H1 (cell line): ENCODE measurements at regions not wholly inside any gene's neighbourhood (a gene's known extent, or its start where the extent isn't known, plus 50 kb on each side); places are given as distances from the start of the nearest gene placed in this dataset.

Source experiments
- CTCF ChIA-PET: fragments of 300-600 bp; sonication (Branson Sonifier 250); formaldehyde crosslinking; loops from one replicate; lab custom pipeline; 2021; ENCODE audit not compliant: partially characterized antibody; lab: Charles Lee
- POLR2A ChIA-PET: fragments of 300-600 bp; sonication (Branson Sonifier 250); formaldehyde crosslinking; loops from one replicate; lab custom pipeline; 2021; ENCODE audit warnings: inconsistent platforms; ENCODE audit not compliant: partially characterized antibody; lab: Charles Lee
- DNase-seq, 2 experiments: peaks; one replicate each; pipeline versions ENCODE4 v3.0.0 to v3.0.0-alpha.2; 2010 to 2022; ENCODE audit warnings: low spot score in 2 of 2, low read depth in 1 of 2, mixed read lengths in 1 of 2
- FAIRE-seq: peaks from 2 replicates; lab custom pipeline; 2011; peaks lifted over from hg19 to GRCh38; lab: Jason Lieb, UNC
- H2AFZ ChIP-seq: 2 replicates; pipeline ENCODE4 v1.8.1; 2012; ENCODE audit warnings: low read length, inconsistent platforms
- H2AK5ac ChIP-seq: 2 replicates; pipeline ENCODE4 v1.6.1; 2013; ENCODE audit warnings: low read depth, low read length
- H2BK120ac ChIP-seq: replicated peaks from 2 replicates; pipeline ENCODE3; 2013; ENCODE audit warnings: low read depth, low read length, inconsistent platforms
- H2BK12ac ChIP-seq: 2 replicates; pipeline ENCODE4 v1.6.1; 2013; ENCODE audit warnings: low read depth, low read length
- H2BK15ac ChIP-seq: 2 replicates; pipeline ENCODE4 v1.6.1; 2013; ENCODE audit warnings: low read length
- H2BK20ac ChIP-seq: 2 replicates; pipeline ENCODE4 v1.6.1; 2013; ENCODE audit warnings: low read length
- H2BK5ac ChIP-seq: 2 replicates; pipeline ENCODE4 v1.6.1; 2013; ENCODE audit warnings: low read depth, low read length
- H3K14ac ChIP-seq: 2 replicates; pipeline ENCODE4 v1.6.1; 2013; ENCODE audit warnings: inconsistent platforms; ENCODE audit not compliant: insufficient read length
- H3K18ac ChIP-seq: 2 replicates; pipeline ENCODE4 v1.6.1; 2013; ENCODE audit warnings: low read length; ENCODE audit errors: extremely low read depth
- H3K23ac ChIP-seq: 2 replicates; pipeline ENCODE4 v1.6.1; 2013; ENCODE audit warnings: inconsistent platforms; ENCODE audit not compliant: insufficient read length
- H3K23me2 ChIP-seq: 2 replicates; pipeline ENCODE4 v1.6.1; 2013; ENCODE audit warnings: low read depth, low read length
- H3K27ac ChIP-seq: 2 replicates; pipeline ENCODE4 v1.6.1; 2011; ENCODE audit warnings: low read depth, low read length, inconsistent platforms
- H3K27me3 ChIP-seq, 4 experiments: replicated peaks in 1 of 4; 1 replicate in 1 of 4; 2 replicates in 3 of 4; pipeline versions ENCODE4 v1.6.1 to v1.8.1; 2011 to 2013; ENCODE audit warnings: low read length in 3 of 4, mild to moderate bottlenecking in 3 of 4, inconsistent platforms in 2 of 4, mixed read lengths in 2 of 4, moderate library complexity in 1 of 4; ENCODE audit not compliant: control insufficient read depth in 3 of 4, insufficient read depth in 3 of 4; ENCODE audit errors: extremely low read depth in 1 of 4
- H3K36me3 ChIP-seq, 4 experiments: 2 replicates each; pipeline versions ENCODE4 v1.6.1 to v1.8.1; 2011 to 2013; ENCODE audit warnings: mild to moderate bottlenecking in 4 of 4, low read length in 3 of 4, moderate library complexity in 2 of 4, control low read depth in 1 of 4, inconsistent platforms in 1 of 4; ENCODE audit not compliant: insufficient read depth in 4 of 4, control insufficient read depth in 2 of 4
- H3K4ac ChIP-seq: replicated peaks from 2 replicates; pipeline ENCODE3; 2013; ENCODE audit warnings: low read length, low read depth, mixed read lengths, inconsistent platforms; ENCODE audit not compliant: insufficient read length
- H3K4me1 ChIP-seq, 4 experiments: replicated peaks in 1 of 4; 1 replicate in 1 of 4; 2 replicates in 3 of 4; pipeline versions ENCODE4 v1.6.1 to v1.8.1; 2011 to 2013; ENCODE audit warnings: low read length in 3 of 4, inconsistent platforms in 2 of 4, mixed read lengths in 1 of 4; ENCODE audit not compliant: insufficient read depth in 4 of 4, control insufficient read depth in 3 of 4
- H3K4me2 ChIP-seq, 2 experiments: 2 replicates each; pipeline versions ENCODE4 v1.6.1 to v1.8.1; 2011 to 2013; ENCODE audit warnings: low read depth in 2 of 2, low read length in 2 of 2, control low read depth in 1 of 2, inconsistent platforms in 1 of 2, mild to moderate bottlenecking in 1 of 2; ENCODE audit not compliant: insufficient read depth in 1 of 2
- H3K4me3 ChIP-seq, 4 experiments: fragments of 200-600, 300-600 bp in 1 of 4; sonication (generic), shearing (Covaris generic), sonication (Bioruptor Twin) in 1 of 4; 2 replicates each; pipeline versions ENCODE4 v1.5.1 to v1.8.1; 2011 to 2016; ENCODE audit warnings: low read length in 4 of 4, low read depth in 3 of 4, control low read depth in 2 of 4, inconsistent platforms in 2 of 4, mild to moderate bottlenecking in 2 of 4, mixed read lengths in 1 of 4, moderate library complexity in 1 of 4; ENCODE audit not compliant: insufficient read depth in 2 of 4; ENCODE audit errors: extremely low read depth in 1 of 4
- H3K56ac ChIP-seq: replicated peaks from 2 replicates; pipeline ENCODE3; 2013; ENCODE audit warnings: low read depth, mild to moderate bottlenecking, mixed read lengths, low read length, inconsistent platforms; ENCODE audit not compliant: insufficient read length
- H3K79me1 ChIP-seq: 2 replicates; pipeline ENCODE4 v1.6.1; 2013; ENCODE audit warnings: low read depth, low read length, control low read depth
- H3K79me2 ChIP-seq, 2 experiments: 2 replicates each; pipeline versions ENCODE4 v1.6.1 to v1.8.1; 2012 to 2013; ENCODE audit warnings: low read length in 2 of 2, mild to moderate bottlenecking in 2 of 2, inconsistent platforms in 1 of 2; ENCODE audit not compliant: insufficient read depth in 2 of 2, control insufficient read depth in 1 of 2
- H3K9ac ChIP-seq, 4 experiments: replicated peaks in 1 of 4; 1 replicate in 1 of 4; 2 replicates in 3 of 4; pipeline versions ENCODE4 v1.6.1 to v1.8.1; 2011 to 2013; ENCODE audit warnings: low read depth in 3 of 4, low read length in 3 of 4, control low read depth in 2 of 4, mild to moderate bottlenecking in 2 of 4, moderate library complexity in 2 of 4, inconsistent platforms in 1 of 4; ENCODE audit errors: extremely low read depth in 1 of 4
- H3K9me3 ChIP-seq, 2 experiments: 2 replicates each; pipeline versions ENCODE4 v1.6.1 to v1.8.1; 2012 to 2013; ENCODE audit warnings: mild to moderate bottlenecking in 2 of 2, moderate library complexity in 2 of 2, control low read depth in 1 of 2, inconsistent platforms in 1 of 2, low read depth in 1 of 2, low read length in 1 of 2, mixed read lengths in 1 of 2; ENCODE audit not compliant: insufficient read depth in 2 of 2
- H4K20me1 ChIP-seq, 2 experiments: replicated peaks in 1 of 2; 2 replicates each; pipeline versions ENCODE3 to v1.8.1; 2011 to 2013; ENCODE audit warnings: inconsistent platforms in 2 of 2, low read length in 2 of 2, mild to moderate bottlenecking in 1 of 2; ENCODE audit not compliant: insufficient read depth in 2 of 2, control insufficient read depth in 1 of 2
- H4K5ac ChIP-seq: 2 replicates; pipeline ENCODE4 v1.6.1; 2013; ENCODE audit warnings: low read length, low read depth, mixed read lengths, inconsistent platforms; ENCODE audit not compliant: insufficient read length
- H4K8ac ChIP-seq: 2 replicates; pipeline ENCODE4 v1.8.0; 2013; ENCODE audit warnings: mild to moderate bottlenecking, moderate library complexity, low read length, inconsistent platforms; ENCODE audit not compliant: insufficient read depth; ENCODE audit errors: extremely low read depth
- H4K91ac ChIP-seq: replicated peaks from 2 replicates; pipeline ENCODE3; 2013; ENCODE audit warnings: low read length, mixed read lengths, inconsistent platforms; ENCODE audit not compliant: insufficient read length
- ATF3 ChIP-seq: IDR thresholded peaks from 2 replicates; pipeline ENCODE4 v1.6.1; 2011; ENCODE audit warnings: low read depth, mild to moderate bottlenecking, low read length; ENCODE audit not compliant: insufficient read depth
- CBX8 ChIP-seq: fragments of 300-800, 300-1000 bp; sonication (generic); IDR thresholded peaks from 2 replicates; pipeline ENCODE4 v1.7.1; 2016; ENCODE audit warnings: low read depth, low read length, borderline replicate concordance
- CEBPB ChIP-seq: IDR thresholded peaks from 2 replicates; pipeline ENCODE4 v1.6.1; 2012; ENCODE audit warnings: low read depth, low read length
- CREB1 ChIP-seq: IDR thresholded peaks from 2 replicates; pipeline ENCODE4 v1.6.1; 2012; ENCODE audit warnings: inconsistent platforms
- JUN ChIP-seq: IDR thresholded peaks from 2 replicates; pipeline ENCODE4 v1.6.1; 2011; ENCODE audit warnings: low read depth, mild to moderate bottlenecking, improper control_type of control experiment, low read length
- KDM4A ChIP-seq: IDR thresholded peaks from one replicate; pipeline ENCODE4 v1.7.1; 2012; ENCODE audit warnings: low read depth, mild to moderate bottlenecking, moderate library complexity, low read length, inconsistent platforms; ENCODE audit not compliant: severe bottlenecking
- NANOG ChIP-seq: IDR thresholded peaks from 2 replicates; pipeline ENCODE4 v1.6.1; 2011; ENCODE audit warnings: low read length, low read depth, mild to moderate bottlenecking, inconsistent platforms; ENCODE audit not compliant: insufficient read depth, poor library complexity, severe bottlenecking
- PHF8 ChIP-seq: fragments of 200-600 bp; sonication (generic); conservative IDR thresholded peaks from 2 replicates; pipeline ENCODE4 v1.7.1; 2012; ENCODE audit warnings: low read depth, mild to moderate bottlenecking, inconsistent platforms, low read length, moderate library complexity
- RBBP5 ChIP-seq: IDR thresholded peaks from 2 replicates; pipeline ENCODE4 v1.7.1; 2012; ENCODE audit warnings: low read depth, mild to moderate bottlenecking, inconsistent platforms, low read length, moderate library complexity, borderline replicate concordance
- SAP30 ChIP-seq: fragments of 300-600 bp; sonication (generic); IDR thresholded peaks from 2 replicates; pipeline ENCODE4 v1.7.1; 2012; ENCODE audit warnings: low read length, moderate library complexity, mild to moderate bottlenecking, inconsistent platforms; ENCODE audit not compliant: insufficient read depth, insufficient replicate concordance
- SIRT6 ChIP-seq: IDR thresholded peaks from one replicate; pipeline ENCODE4 v1.7.1; 2012; ENCODE audit warnings: low read length, inconsistent platforms
- SUZ12 ChIP-seq: fragments of 200-600 bp; sonication (generic); IDR thresholded peaks from 2 replicates; pipeline ENCODE4 v1.6.1; 2012; ENCODE audit warnings: mild to moderate bottlenecking, inconsistent platforms, low read length, moderate library complexity, mixed read lengths
- USF2 ChIP-seq: IDR thresholded peaks from 2 replicates; pipeline ENCODE4 v1.6.1; 2011; ENCODE audit warnings: low read length, improper control_type of control experiment
- WGBS, 2 experiments: shearing (Covaris generic) in 1 of 2; methylation state at CpG; one replicate each; pipeline versions ENCODE4 v1.1.6 to v1.1.7; 2013 to 2015; ENCODE audit warnings: low lambda C conversion rate in 2 of 2, mixed read lengths in 2 of 2, inconsistent platforms in 1 of 2, low coverage in 1 of 2, missing lambda C conversion rate in 1 of 2; ENCODE audit not compliant: insufficient replicate concordance in 2 of 2, insufficient coverage in 1 of 2, insufficient read length in 1 of 2; ENCODE audit errors: extremely low coverage in 1 of 2, missing lambda C conversion rate in 1 of 2; 5-methylcytosine and 5-hydroxymethylcytosine counted together

GRCh38 chr13:107250628-107251027 is 682.7 kb upstream of the ARGLU1 start:
- Histone ChIP-seq H3K9me3 (no peaks in the 10 kb centered on the region; a peak in 1 of 4 replicates), H2BK120ac (no peak overlapping the region), H4K20me1 (no peaks in the 10 kb centered on the region), H3K4me2 (no peak overlapping the region), H3K4me1 (peaks cover 0 to 5% (median 1%) of the 10 kb centered on the region in 4 experiments; a peak in 2 of 7 replicates), H2BK5ac (no peak overlapping the region), H2BK20ac (no peak overlapping the region), H3K27me3 (no peaks in the 10 kb centered on the region), H2BK12ac (no peak overlapping the region), H4K91ac (no peak overlapping the region), H3K14ac (no peak overlapping the region), H3K36me3 (no peaks in the 10 kb centered on the region), H3K23me2 (no peaks in the 10 kb centered on the region), H3K23ac (no peak overlapping the region), H3K4me3 (no peak overlapping the region), H3K9ac (no peak overlapping the region), H2AFZ (no peak overlapping the region), H3K4ac (no peak overlapping the region), H4K5ac (no peak overlapping the region), H2BK15ac (no peak overlapping the region), H3K56ac (no peak overlapping the region), H2AK5ac (no peak overlapping the region), H3K79me2 (no peaks in the 10 kb centered on the region), H3K79me1 (no peaks in the 10 kb centered on the region), H3K18ac (no peak overlapping the region), H4K8ac (no peak overlapping the region), H3K27ac (no peak overlapping the region)
- POLR2A ChIA-PET = no interaction called here
- 81% methylated on average over 4 of the region's 4 CpGs; no CpG with 5 or more reads in 1 of the 2 experiments for WGBS, 2 experiments
- no peak for DNase-seq
- FAIRE-seq = no peak
- CTCF ChIA-PET = interaction anchor here (0.8 kb wide), 1 partner anchor 117 kb away, joined by 4 read pairs; no protein-coding TSS in a partner anchor
- TF ChIP-seq USF2 = no peak
- no peak for TF ChIP-seq CBX8
- no peak for TF ChIP-seq CREB1
- no peak for TF ChIP-seq PHF8
- no peak for TF ChIP-seq NANOG
- TF ChIP-seq SUZ12 = no peak
- no peak for TF ChIP-seq CEBPB
- no peak for TF ChIP-seq SIRT6
- no peak for TF ChIP-seq ATF3
- no peak for TF ChIP-seq RBBP5
- TF ChIP-seq SAP30 = no peak
- no peak for TF ChIP-seq JUN
- TF ChIP-seq KDM4A = no peak
